NCI-H1694 (cell line): ENCODE measurements at regions not wholly inside any gene's neighbourhood (a gene's known extent, or its start where the extent isn't known, plus 50 kb on each side); places are given as distances from the start of the nearest gene placed in this dataset.

Experiments used
- DNase-seq: peaks from one replicate; lab custom pipeline; 2025; lab: John Stamatoyannopoulos, UW

- DNase-seq: no peak
These were observed 814.2 kb upstream of the TENM4 start for GRCh38 chr11:80255021-80255420.

GRCh38 chr11:80241766-80242165, 800.9 kb upstream of the TENM4 start:
- DNase-seq: no peak

- DNase-seq: no peak
These were observed 799.4 kb upstream of the TENM4 start for GRCh38 chr11:80240245-80240644.

GRCh38 chr11:80239217-80239616, 798.4 kb upstream of the TENM4 start:
- no peak for DNase-seq

- no peak for DNase-seq
These were observed 787.1 kb upstream of the TENM4 start for GRCh38 chr11:80227915-80228314.

- no peak for DNase-seq
These were observed 773.6 kb upstream of the TENM4 start for GRCh38 chr11:80214413-80214812.

- no peak for DNase-seq
These were observed 770.8 kb upstream of the TENM4 start for GRCh38 chr11:80211673-80212072.

GRCh38 chr11:80204021-80204420, 763.2 kb upstream of the TENM4 start:
- DNase-seq: no peak

GRCh38 chr11:80196932-80197554, 756.2 kb upstream of the TENM4 start:
- DNase-seq: no peak

- DNase-seq: no peak
These were observed 755.2 kb upstream of the TENM4 start for GRCh38 chr11:80196041-80196440.

- DNase-seq: no peak
These were observed 753.8 kb upstream of the TENM4 start for GRCh38 chr11:80194625-80195024.

- no peak for DNase-seq
These were observed 753.2 kb upstream of the TENM4 start for GRCh38 chr11:80194016-80194415.

GRCh38 chr11:80188076-80188627, 747.3 kb upstream of the TENM4 start:
- no peak for DNase-seq

- DNase-seq: no peak
These were observed 745.9 kb upstream of the TENM4 start for GRCh38 chr11:80186692-80187091.

GRCh38 chr11:80182901-80183300, 742.1 kb upstream of the TENM4 start:
- no peak for DNase-seq

GRCh38 chr11:80173371-80174136, 732.7 kb upstream of the TENM4 start:
- no peak for DNase-seq

- DNase-seq: no peak
These were observed 728.0 kb upstream of the TENM4 start for GRCh38 chr11:80168796-80169195.

GRCh38 chr11:80167766-80168165, 726.9 kb upstream of the TENM4 start:
- no peak for DNase-seq

GRCh38 chr11:80165744-80166143, 724.9 kb upstream of the TENM4 start:
- DNase-seq: no peak

GRCh38 chr11:80163441-80163840, 722.6 kb upstream of the TENM4 start:
- no peak for DNase-seq

- no peak for DNase-seq
These were observed 722.2 kb upstream of the TENM4 start for GRCh38 chr11:80163011-80163410.

- no peak for DNase-seq
These were observed 721.6 kb upstream of the TENM4 start for GRCh38 chr11:80162387-80162786.

- no peak for DNase-seq
These were observed 716.6 kb upstream of the TENM4 start for GRCh38 chr11:80157447-80157846.

GRCh38 chr11:80156062-80156461, 715.2 kb upstream of the TENM4 start:
- no peak for DNase-seq
